Fibroblast of lung (primary cell): ENCODE measurements at regions not wholly inside any gene's neighbourhood (a gene's known extent, or its start where the extent isn't known, plus 50 kb on each side); places are given as distances from the start of the nearest gene placed in this dataset.

ENCODE experiments used
- DNase-seq, 2 donors: peaks; one replicate each; pipeline versions ENCODE4 v3.0.0 to v3.0.0-alpha.2; 2010; ENCODE audit warnings: low read depth in 2 of 2
- H2AFZ ChIP-seq: 2 replicates; pipeline ENCODE4 v1.5.1; 2012; ENCODE audit warnings: low read length, control low read depth, inconsistent platforms
- H3K27ac ChIP-seq: 2 replicates; pipeline ENCODE4 v1.5.1; 2011; ENCODE audit warnings: low read length, control low read depth; ENCODE audit not compliant: insufficient read depth
- H3K27me3 ChIP-seq: 2 replicates; pipeline ENCODE4 v1.5.1; 2011; ENCODE audit warnings: mild to moderate bottlenecking, low read length; ENCODE audit not compliant: control insufficient read depth, insufficient read depth
- H3K36me3 ChIP-seq: 2 replicates; pipeline ENCODE4 v1.5.1; 2011; ENCODE audit warnings: low read length; ENCODE audit not compliant: control insufficient read depth, insufficient read depth
- H3K4me1 ChIP-seq: 2 replicates; pipeline ENCODE4 v1.5.1; 2011; ENCODE audit warnings: low read length; ENCODE audit not compliant: control insufficient read depth, insufficient read depth; ENCODE audit errors: extremely low read depth
- H3K4me2 ChIP-seq: 2 replicates; pipeline ENCODE4 v1.5.1; 2011; ENCODE audit warnings: low read length, control low read depth; ENCODE audit not compliant: insufficient read depth; ENCODE audit errors: extremely low read depth
- H3K4me3 ChIP-seq, 4 experiments: fragments of 200-600 bp in 1 of 4; sonication (generic) in 1 of 4; replicated peaks in 1 of 4; 2 replicates each; pipeline ENCODE4 v1.5.1; 2011 to 2016; ENCODE audit warnings: low read length in 4 of 4, low read depth in 3 of 4, mild to moderate bottlenecking in 3 of 4, control low read depth in 2 of 4, inconsistent platforms in 1 of 4, mixed read lengths in 1 of 4; ENCODE audit not compliant: insufficient read depth in 1 of 4; ENCODE audit errors: control extremely low read depth in 1 of 4
- H3K79me2 ChIP-seq: 2 replicates; pipeline ENCODE4 v1.5.1; 2012; ENCODE audit warnings: mild to moderate bottlenecking, low read length, inconsistent platforms; ENCODE audit not compliant: control insufficient read depth, insufficient read depth
- H3K9ac ChIP-seq: 2 replicates; pipeline ENCODE4 v1.5.1; 2011; ENCODE audit warnings: mild to moderate bottlenecking, low read length, control low read depth; ENCODE audit not compliant: insufficient read depth
- H3K9me3 ChIP-seq: 2 replicates; pipeline ENCODE4 v1.5.1; 2012; ENCODE audit warnings: low read depth, low read length; ENCODE audit not compliant: control insufficient read depth, insufficient read depth
- H4K20me1 ChIP-seq: 2 replicates; pipeline ENCODE4 v1.5.1; 2011; ENCODE audit warnings: low read length; ENCODE audit not compliant: control insufficient read depth, insufficient read depth; ENCODE audit errors: extremely low read depth
- CTCF ChIP-seq, 2 donors: IDR thresholded peaks in 1 of 2; conservative IDR thresholded peaks in 1 of 2; 1 replicate in 1 of 2; 2 replicates in 1 of 2; pipeline ENCODE4 v1.5.1; 2011 to 2012; ENCODE audit warnings: low read length in 2 of 2, control low read depth in 1 of 2, inconsistent platforms in 1 of 2, low read depth in 1 of 2, mild to moderate bottlenecking in 1 of 2
- EZH2 ChIP-seq: IDR thresholded peaks from 2 replicates; pipeline ENCODE4 v1.5.1; 2012; ENCODE audit warnings: low read length, control low read depth, mild to moderate bottlenecking; ENCODE audit errors: missing control alignments

GRCh38 chr7:425794-426188 lies 93.9 kb downstream of the PDGFA start:
- H2AFZ ChIP-seq = no peak overlapping the region
- H3K9me3 ChIP-seq = no peaks in the 10 kb centered on the region
- H3K27ac ChIP-seq = no peak overlapping the region
- DNase-seq = no peak
- H4K20me1 ChIP-seq = no peaks in the 10 kb centered on the region
- TF ChIP-seq EZH2 (no peak), CTCF (conservative IDR thresholded peaks at IDR 0.05 in 1 of 2, IDR thresholded peaks at IDR 0.05 in 1 of 2; ENCODE audit: low read depth in 1 of 2, low read length in 2 of 2) (no peak)
- H3K9ac ChIP-seq = no peak overlapping the region
- H3K4me1 ChIP-seq = no peaks in the 10 kb centered on the region
- no peaks in the 10 kb centered on the region for H3K36me3 ChIP-seq
- H3K79me2 ChIP-seq = no peaks in the 10 kb centered on the region
- no peak overlapping the region for H3K4me3 ChIP-seq
- no peak overlapping the region for H3K4me2 ChIP-seq
- peaks cover 7% of the 10 kb centered on the region for H3K27me3 ChIP-seq

GRCh38 chr7:426510-426909 lies 93.1 kb downstream of the PDGFA start:
- no peaks in the 10 kb centered on the region for H4K20me1 ChIP-seq
- DNase-seq = no peak
- no peak overlapping the region for H2AFZ ChIP-seq
- H3K27ac ChIP-seq = no peak overlapping the region
- H3K4me2 ChIP-seq = no peak overlapping the region
- no peaks in the 10 kb centered on the region for H3K36me3 ChIP-seq
- peaks cover 7% of the 10 kb centered on the region for H3K27me3 ChIP-seq
- no peaks in the 10 kb centered on the region for H3K9me3 ChIP-seq
- H3K79me2 ChIP-seq = no peaks in the 10 kb centered on the region
- no peak overlapping the region for H3K9ac ChIP-seq
- no peak for TF ChIP-seq CTCF (conservative IDR thresholded peaks at IDR 0.05 in 1 of 2, IDR thresholded peaks at IDR 0.05 in 1 of 2; ENCODE audit: low read depth in 1 of 2, low read length in 2 of 2)
- TF ChIP-seq EZH2 = no peak
- no peaks in the 10 kb centered on the region for H3K4me1 ChIP-seq
- no peak overlapping the region for H3K4me3 ChIP-seq

- H3K4me2 ChIP-seq = no peak overlapping the region
- H3K27ac ChIP-seq = no peak overlapping the region
- no peaks in the 10 kb centered on the region for H3K4me1 ChIP-seq
- no peaks in the 10 kb centered on the region for H3K79me2 ChIP-seq
- H3K4me3 ChIP-seq = no peak overlapping the region
- no peaks in the 10 kb centered on the region for H3K36me3 ChIP-seq
- no peaks in the 10 kb centered on the region for H4K20me1 ChIP-seq
- no peaks in the 10 kb centered on the region for H3K9me3 ChIP-seq
- no peak for TF ChIP-seq CTCF (conservative IDR thresholded peaks at IDR 0.05 in 1 of 2, IDR thresholded peaks at IDR 0.05 in 1 of 2; ENCODE audit: low read depth in 1 of 2, low read length in 2 of 2)
- TF ChIP-seq EZH2 = no peak
- H2AFZ ChIP-seq = no peak overlapping the region
- peaks cover 7% of the 10 kb centered on the region for H3K27me3 ChIP-seq
- no peak overlapping the region for H3K9ac ChIP-seq
- DNase-seq = no peak
These were observed 92.0 kb downstream of the PDGFA start for GRCh38 chr7:427506-428103.
